Astrocyte of the spinal cord (primary cell): ENCODE measurements at regions not wholly inside any gene's neighbourhood (a gene's known extent, or its start where the extent isn't known, plus 50 kb on each side); places are given as distances from the start of the nearest gene placed in this dataset.
A peak's percentile ranks its signal among the peaks of the same experiment; 100 is the strongest.

Experiments used
- DNase-seq: peaks from one replicate; pipeline ENCODE4 v3.0.0; 2011; ENCODE audit warnings: low read depth, low spot score
- H3K4me3 ChIP-seq: 2 replicates; pipeline ENCODE4 v1.5.1; 2011; ENCODE audit warnings: low read depth, mild to moderate bottlenecking, low read length, moderate library complexity
- in situ Hi-C: cut with HindIII; loops from 2 replicates; pipeline ENCODE4 v1.10.0; 2017; ENCODE audit warnings: low sequenced_read_pairs
- TF ChIP-seq, protein P1 (sequence below): IDR thresholded peaks from 2 replicates; pipeline ENCODE4 v1.5.1; 2012; ENCODE audit warnings: low read depth, mild to moderate bottlenecking, low read length, inconsistent platforms

DNA sequence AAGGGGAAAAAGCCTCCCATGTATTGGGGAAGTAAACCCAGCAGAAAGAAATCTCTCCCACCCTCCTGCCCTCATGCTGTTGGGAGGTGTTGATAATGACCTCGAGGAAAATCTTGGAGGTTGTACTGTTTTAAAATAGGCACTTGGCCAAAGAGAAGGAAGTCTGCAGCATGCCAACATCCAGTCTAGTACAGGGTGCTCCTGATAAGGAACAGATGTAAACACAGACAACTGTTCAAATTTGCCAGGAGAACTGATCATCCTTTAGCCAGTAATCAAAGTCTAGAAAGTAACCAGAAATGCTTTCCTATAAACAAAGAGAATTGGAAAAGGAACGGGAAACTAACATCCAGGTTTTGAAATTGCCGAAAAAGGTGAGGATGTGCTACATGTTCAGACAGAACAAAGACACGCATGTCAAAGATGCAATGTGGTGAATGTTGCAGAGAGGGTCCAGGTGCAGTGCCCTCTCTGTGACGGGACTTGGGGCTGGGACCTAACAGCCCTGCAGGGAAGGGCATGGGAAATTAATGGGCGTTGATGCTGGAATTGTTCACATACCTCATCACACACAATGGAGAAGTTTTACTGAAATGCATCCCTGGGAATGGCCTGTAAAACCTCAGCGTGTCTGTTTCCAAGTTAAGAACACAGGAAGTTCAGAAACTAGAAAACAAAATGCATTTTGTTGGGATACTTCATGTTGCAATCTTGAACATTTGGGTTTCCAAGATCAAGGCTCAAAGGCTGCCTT is 125.7 kb upstream of the RND3 start:
- H3K4me3 ChIP-seq = no peak overlapping the region
- in situ Hi-C loops = no loop called here
- TF ChIP-seq, protein P1, sequence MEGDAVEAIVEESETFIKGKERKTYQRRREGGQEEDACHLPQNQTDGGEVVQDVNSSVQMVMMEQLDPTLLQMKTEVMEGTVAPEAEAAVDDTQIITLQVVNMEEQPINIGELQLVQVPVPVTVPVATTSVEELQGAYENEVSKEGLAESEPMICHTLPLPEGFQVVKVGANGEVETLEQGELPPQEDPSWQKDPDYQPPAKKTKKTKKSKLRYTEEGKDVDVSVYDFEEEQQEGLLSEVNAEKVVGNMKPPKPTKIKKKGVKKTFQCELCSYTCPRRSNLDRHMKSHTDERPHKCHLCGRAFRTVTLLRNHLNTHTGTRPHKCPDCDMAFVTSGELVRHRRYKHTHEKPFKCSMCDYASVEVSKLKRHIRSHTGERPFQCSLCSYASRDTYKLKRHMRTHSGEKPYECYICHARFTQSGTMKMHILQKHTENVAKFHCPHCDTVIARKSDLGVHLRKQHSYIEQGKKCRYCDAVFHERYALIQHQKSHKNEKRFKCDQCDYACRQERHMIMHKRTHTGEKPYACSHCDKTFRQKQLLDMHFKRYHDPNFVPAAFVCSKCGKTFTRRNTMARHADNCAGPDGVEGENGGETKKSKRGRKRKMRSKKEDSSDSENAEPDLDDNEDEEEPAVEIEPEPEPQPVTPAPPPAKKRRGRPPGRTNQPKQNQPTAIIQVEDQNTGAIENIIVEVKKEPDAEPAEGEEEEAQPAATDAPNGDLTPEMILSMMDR = no peak
- DNase-seq = no peak

DNA sequence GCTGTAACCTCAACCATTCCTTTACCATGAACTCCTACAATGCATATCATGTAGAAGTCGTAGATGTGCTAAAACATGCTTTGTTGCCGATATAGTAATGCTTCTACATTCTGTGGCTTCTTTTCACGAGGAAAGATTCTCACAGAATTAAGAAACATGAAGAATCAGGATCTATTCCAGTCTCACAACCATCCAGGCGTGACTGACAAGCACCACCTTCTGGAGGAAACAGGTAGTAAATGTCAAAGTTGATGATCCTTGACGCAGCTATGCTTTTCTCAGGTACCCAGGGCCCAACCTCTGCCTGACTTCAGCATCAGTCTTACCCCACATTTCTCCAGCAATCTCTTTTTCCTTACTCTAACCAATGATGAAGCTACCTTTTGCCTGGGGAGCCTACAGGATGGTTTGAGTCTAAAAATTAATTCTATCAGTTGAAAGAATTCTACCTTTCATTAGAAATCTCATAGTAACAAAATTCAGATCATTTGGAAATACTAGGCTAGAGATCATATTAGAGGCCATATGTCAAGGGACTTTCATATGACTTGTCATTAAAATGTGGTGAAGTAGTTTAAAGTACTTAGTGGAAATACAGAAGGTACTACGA is 123.3 kb upstream of the RND3 start:
- in situ Hi-C loops = no loop called here
- TF ChIP-seq, protein P1 = peak; percentile 58
- no peak overlapping the region for H3K4me3 ChIP-seq
- peak; percentile 47 for DNase-seq

- TF ChIP-seq, protein P1 = no peak
- H3K4me3 ChIP-seq = no peak overlapping the region
- in situ Hi-C loops = no loop called here
- DNase-seq = peak; percentile 68
These were observed 122.5 kb upstream of the RND3 start for GRCh38 chr2:150609831-150610582.

- in situ Hi-C loops = no loop called here
- TF ChIP-seq, protein P1 = no peak
These were observed 120.9 kb upstream of the RND3 start for GRCh38 chr2:150608341-150608740.

DNA sequence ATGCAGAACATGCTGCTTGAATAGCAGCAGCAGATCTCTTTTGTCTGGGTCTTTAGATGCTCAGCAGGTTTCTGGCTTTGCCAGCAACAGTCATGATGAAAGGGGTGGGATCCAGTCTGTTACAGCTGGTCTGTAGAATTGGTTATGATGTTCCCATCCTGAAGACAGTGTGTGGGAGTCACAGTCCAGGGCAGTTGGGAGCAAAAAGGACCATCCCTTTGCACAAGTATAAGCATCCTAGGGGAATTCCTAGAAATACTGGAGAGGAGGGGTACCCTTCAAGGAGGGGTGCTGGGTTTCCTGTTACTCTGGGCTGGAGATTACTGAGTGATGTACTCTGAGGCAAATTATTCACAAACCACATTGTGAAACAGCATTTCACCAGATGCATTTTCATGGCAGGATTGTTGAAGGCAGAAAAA is 119.9 kb upstream of the RND3 start:
- in situ Hi-C loops = no loop called here
- TF ChIP-seq, protein P1 = no peak
- no peak overlapping the region for H3K4me3 ChIP-seq
- DNase-seq = no peak

More at GRCh38 chr2:150608341-150608740, 120.9 kb upstream of the RND3 start:
- no peak overlapping the region for H3K4me3 ChIP-seq
- no peak for DNase-seq

DNA sequence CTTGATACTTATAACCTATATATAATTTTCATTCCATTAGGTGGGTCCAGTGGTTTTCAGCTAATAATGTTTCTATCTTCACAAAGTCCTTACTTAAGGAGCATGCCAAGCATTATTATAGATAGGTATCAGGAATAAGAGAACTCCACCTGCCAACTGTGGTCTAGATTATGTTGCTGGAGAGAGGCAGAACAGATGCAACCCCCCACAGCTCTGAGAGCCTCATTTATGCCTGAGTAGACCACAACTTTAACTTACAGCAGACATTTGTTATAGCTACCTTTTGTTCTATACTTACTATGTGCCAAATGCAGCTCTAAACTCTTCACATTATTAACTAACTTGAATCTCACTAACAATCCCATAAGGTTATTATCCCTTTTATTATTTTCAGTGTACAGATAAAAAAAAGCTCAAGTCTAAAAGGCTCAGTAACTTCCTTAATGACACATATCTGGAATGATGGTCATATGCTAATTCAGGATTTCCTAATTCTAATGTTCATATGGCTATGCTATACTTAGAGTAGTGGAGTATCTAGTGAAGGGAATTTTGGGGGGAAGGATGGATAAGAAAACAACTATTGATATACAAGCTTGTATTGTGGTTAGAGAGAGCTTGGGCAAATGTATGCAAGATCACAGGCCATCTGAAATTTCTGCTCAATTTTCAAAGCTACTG is 119.1 kb upstream of the RND3 start:
- TF ChIP-seq, protein P1 = no peak
- no peak for DNase-seq
- in situ Hi-C loops = no loop called here
- H3K4me3 ChIP-seq = no peak overlapping the region
